ENCODE measurements at regions not wholly inside any gene's neighbourhood (a gene's known extent, or its start where the extent isn't known, plus 50 kb on each side); places are given as distances from the start of the nearest gene placed in this dataset.

DNA sequence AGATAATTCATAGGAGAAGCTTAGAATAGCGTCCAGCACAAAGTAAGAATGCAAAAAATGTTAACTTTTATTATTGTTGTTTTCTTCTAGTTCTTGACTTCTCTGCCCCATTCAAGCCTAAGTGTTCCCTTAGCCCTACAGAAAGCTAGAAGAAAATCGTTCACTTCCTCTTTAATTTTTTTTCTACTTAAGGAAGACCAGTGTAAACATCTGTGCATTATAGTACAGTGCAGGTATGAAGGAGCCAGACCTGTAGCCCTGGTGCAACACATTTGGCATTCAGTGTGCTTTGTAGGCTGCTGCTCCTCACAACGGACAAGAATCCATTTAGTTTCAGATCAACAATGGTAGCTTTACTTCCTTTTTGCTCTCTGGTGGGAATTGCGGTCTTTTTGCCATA lies 127.8 kb upstream of the SLC7A14 start:
- TF ChIP-seq ELF4 (IDR thresholded peaks at IDR 0.05) (no peak), BHLHE40 (IDR thresholded peaks at IDR 0.05; ENCODE audit: borderline replicate concordance) (no peak), SP1 (IDR thresholded peaks at IDR 0.05) (no peak), FOXK2 (IDR thresholded peaks at IDR 0.05) (no peak), SUZ12 (IDR thresholded peaks at IDR 0.05) (no peak), ARNT (IDR thresholded peaks at IDR 0.05) (no peak), FOXM1 (IDR thresholded peaks at IDR 0.05; ENCODE audit: borderline replicate concordance) (no peak), HDGF (IDR thresholded peaks at IDR 0.05; ENCODE audit: borderline replicate concordance) (no peak)
- TF ChIP-seq, protein P1, sequence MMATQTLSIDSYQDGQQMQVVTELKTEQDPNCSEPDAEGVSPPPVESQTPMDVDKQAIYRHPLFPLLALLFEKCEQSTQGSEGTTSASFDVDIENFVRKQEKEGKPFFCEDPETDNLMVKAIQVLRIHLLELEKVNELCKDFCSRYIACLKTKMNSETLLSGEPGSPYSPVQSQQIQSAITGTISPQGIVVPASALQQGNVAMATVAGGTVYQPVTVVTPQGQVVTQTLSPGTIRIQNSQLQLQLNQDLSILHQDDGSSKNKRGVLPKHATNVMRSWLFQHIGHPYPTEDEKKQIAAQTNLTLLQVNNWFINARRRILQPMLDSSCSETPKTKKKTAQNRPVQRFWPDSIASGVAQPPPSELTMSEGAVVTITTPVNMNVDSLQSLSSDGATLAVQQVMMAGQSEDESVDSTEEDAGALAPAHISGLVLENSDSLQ (IDR thresholded peaks at IDR 0.05) = no peak

All from HEK293T (cell line).